ENCODE measurements at regions not wholly inside any gene's neighbourhood (a gene's known extent, or its start where the extent isn't known, plus 50 kb on each side); places are given as distances from the start of the nearest gene placed in this dataset.

DNA sequence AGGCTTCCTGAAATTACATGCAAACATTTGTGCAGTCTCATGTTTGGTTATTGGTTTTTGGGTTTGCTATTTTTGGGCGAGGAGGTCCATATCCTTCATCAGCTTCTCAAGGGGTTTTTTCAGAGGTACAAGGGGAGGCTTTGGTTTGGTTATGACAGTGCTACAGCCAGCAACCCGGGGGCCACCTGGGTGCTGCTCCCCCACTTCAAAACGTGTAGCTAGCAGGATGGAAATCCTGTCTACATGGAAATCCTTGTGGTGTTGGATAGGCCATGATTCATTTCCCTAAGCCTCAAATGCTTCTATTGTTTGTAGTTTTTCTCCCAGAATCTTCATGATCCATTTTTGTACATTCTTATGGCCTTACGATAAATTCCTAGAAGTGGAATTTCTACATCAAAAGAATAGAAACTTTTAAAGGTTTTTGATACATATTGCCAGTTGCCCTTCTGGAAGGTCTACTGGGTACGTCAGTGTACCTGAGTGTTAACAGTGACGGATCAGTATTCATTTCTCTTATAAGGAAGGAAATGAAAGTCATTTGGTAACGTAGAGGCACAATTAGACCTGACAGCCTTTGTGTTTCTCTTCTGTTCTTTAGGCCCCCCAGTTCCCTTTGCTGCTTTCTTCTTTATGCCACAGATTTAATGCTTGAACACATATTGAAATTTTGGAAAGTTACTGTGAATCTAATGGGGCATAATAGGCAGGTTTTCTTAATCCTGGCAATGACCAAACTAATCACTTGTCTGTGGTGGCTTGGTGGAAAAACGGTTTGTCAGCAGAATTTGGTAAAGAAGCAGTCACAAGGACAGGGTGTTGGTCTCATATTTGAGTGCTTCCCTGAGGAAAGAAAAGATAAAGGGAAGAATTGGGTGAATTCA lies 69.7 kb upstream of the ABL1 start:
- Histone ChIP-seq H3K36me3 (no peaks in the 10 kb centered on the region), H3K4me1 (peaks cover 28% of the 10 kb centered on the region), H3K4me3 (no peak overlapping the region), H3K27me3 (ENCODE audit: low read depth) (no peaks in the 10 kb centered on the region), H3K27ac (no peak overlapping the region), H3K9me3 (no peaks in the 10 kb centered on the region)
- intact Hi-C loops (cut with DNase I), result no loop called here
- TF ChIP-seq, protein P1, sequence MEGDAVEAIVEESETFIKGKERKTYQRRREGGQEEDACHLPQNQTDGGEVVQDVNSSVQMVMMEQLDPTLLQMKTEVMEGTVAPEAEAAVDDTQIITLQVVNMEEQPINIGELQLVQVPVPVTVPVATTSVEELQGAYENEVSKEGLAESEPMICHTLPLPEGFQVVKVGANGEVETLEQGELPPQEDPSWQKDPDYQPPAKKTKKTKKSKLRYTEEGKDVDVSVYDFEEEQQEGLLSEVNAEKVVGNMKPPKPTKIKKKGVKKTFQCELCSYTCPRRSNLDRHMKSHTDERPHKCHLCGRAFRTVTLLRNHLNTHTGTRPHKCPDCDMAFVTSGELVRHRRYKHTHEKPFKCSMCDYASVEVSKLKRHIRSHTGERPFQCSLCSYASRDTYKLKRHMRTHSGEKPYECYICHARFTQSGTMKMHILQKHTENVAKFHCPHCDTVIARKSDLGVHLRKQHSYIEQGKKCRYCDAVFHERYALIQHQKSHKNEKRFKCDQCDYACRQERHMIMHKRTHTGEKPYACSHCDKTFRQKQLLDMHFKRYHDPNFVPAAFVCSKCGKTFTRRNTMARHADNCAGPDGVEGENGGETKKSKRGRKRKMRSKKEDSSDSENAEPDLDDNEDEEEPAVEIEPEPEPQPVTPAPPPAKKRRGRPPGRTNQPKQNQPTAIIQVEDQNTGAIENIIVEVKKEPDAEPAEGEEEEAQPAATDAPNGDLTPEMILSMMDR (IDR thresholded peaks at IDR 0.05), result no peak
- ATAC-seq, result no peak
- DNase-seq, result no peak

DNA sequence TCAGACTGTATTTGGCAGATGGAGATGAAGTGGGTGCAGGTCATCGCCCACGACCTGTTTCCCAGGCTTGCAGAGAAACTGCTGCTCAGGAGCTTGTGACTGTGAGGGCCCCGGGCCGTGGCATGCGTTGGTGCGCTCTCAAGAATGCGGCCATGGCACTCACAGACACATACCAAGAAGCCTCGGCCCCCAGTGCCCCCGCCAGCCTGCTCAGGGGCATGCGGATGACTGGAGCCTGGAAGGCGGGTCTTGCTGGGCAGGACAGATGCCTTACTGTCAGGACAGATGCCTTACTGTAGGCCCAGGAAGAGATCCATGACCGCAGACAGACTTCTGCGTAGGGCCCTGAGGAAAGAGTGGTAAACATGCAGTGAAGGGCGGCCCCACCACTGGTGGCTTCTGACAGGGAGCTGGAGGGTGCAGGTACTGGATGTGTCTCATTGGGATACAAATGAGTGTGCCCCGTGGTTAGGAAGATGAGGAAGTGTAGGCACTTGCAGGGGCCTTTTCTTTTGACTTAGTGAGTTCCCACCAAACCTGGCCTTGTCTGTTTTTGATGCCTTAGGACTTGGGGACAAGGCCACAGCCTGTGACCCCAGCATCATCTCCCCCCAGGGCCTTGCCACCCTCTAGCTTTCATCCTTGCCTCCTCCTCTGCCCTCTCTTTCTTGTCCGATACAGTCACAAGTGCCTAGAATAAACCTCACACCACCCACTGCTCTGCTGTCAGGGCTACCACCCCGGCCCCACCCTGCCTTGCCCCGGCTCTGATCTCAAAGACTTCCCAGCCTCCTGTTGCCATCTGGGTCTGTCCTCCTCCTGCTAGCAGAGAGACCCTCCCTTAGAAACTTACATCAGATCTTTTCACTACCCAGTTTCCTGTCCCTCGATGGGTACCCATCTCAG lies 68.8 kb upstream of the ABL1 start:
- intact Hi-C loops (cut with DNase I), result no loop called here
- no peak overlapping the region for H3K27ac ChIP-seq
- peak; percentile 43 to 46 for ATAC-seq

DNA sequence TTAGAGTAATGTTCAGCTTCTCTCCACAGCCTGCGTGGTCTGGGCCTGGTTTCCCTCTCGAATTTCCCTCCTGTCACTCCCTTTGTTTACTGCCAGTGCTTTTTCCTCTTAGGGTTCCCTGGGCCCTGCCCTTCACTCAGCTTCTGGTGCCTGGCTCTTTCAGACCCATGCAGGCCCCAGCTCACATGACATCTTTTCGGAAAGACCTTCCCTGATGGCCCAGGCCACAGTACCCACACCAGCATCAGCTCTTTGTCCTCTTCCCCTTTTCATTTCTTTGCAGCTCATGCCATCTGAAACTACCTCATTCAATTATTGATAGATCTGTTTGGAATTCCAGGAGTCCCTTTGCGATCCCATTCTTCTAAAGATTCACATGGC lies 68.1 kb upstream of the ABL1 start:
- Histone ChIP-seq H3K4me3 (no peak overlapping the region), H3K27ac (no peak overlapping the region), H3K9me3 (no peaks in the 10 kb centered on the region), H3K27me3 (ENCODE audit: low read depth) (no peaks in the 10 kb centered on the region), H3K36me3 (no peaks in the 10 kb centered on the region), H3K4me1 (peaks cover 28% of the 10 kb centered on the region)
- TF ChIP-seq, protein P1 (IDR thresholded peaks at IDR 0.05), result no peak
- intact Hi-C loops (cut with DNase I), result no loop called here
- DNase-seq (no peak), ATAC-seq (peak in 1 of 2 donors; percentile 49)

More for the DNA sequence above, 68.8 kb upstream of the ABL1 start:
- no peaks in the 10 kb centered on the region for H3K27me3 ChIP-seq (ENCODE audit: low read depth)
- no peak for DNase-seq
- H3K36me3 ChIP-seq, result no peaks in the 10 kb centered on the region
- no peak overlapping the region for H3K4me3 ChIP-seq
- no peaks in the 10 kb centered on the region for H3K9me3 ChIP-seq
- peaks cover 28% of the 10 kb centered on the region for H3K4me1 ChIP-seq
- TF ChIP-seq, protein P1 (IDR thresholded peaks at IDR 0.05), result no peak

DNA sequence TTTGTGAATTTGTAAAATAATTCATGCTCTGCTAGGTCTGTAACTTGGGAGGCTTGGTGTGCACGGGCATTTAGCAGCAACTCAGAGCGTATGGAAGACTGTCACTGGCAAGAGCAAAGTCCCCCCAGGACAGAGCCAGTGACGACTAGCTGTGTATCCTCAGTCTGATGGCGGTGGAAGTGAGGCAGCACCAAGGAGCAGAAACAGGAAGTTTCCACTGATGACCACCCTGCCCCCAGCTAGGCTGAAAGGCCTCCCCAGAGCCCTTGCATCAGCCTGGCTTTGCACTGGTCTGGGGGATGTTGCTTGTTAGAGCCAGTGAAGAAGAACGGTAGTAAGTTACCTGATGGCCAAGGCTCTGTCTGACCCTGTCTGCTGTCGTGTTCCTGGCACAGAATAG lies 66.8 kb upstream of the ABL1 start:
- Histone ChIP-seq H3K36me3 (no peaks in the 10 kb centered on the region), H3K27me3 (ENCODE audit: low read depth) (no peaks in the 10 kb centered on the region), H3K9me3 (no peaks in the 10 kb centered on the region), H3K4me1 (peaks cover 28% of the 10 kb centered on the region), H3K27ac (no peak overlapping the region), H3K4me3 (no peak overlapping the region)
- intact Hi-C loops (cut with DNase I), result no loop called here
- TF ChIP-seq, protein P1 (IDR thresholded peaks at IDR 0.05), result no peak
- DNase-seq (no peak), ATAC-seq (peak in 1 of 2 donors; percentile 47)

DNA sequence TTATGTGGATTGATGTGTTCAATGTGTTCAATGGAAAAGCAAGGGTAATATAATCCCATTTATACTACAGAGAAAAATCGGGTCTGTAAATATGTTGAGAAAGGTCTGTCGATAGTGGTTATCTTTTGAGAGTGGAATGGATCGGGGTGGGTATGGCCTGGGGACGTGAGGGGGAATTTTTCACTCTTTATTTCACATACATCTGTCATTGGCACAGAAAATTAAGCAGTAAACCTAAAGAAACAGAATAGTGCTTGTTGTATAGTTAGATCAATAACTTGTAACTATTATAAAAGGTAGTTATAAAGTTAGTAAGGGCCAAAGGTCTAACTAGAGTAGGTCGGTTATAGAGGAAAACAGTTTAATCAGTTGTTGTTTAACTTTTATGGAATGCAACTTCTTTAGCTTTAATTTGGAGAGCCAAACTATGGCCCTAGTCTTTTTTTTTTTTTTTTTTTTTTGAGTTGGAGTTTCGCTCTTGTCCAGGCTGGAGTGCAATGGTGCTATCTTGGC lies 66.1 kb upstream of the ABL1 start:
- TF ChIP-seq, protein P1 (IDR thresholded peaks at IDR 0.05), result no peak
- no peak for ATAC-seq
- no peaks in the 10 kb centered on the region for H3K9me3 ChIP-seq
- no peaks in the 10 kb centered on the region for H3K27me3 ChIP-seq (ENCODE audit: low read depth)
- no peak overlapping the region for H3K4me3 ChIP-seq
- intact Hi-C loops (cut with DNase I), result no loop called here
- H3K27ac ChIP-seq, result no peak overlapping the region
- peaks cover 28% of the 10 kb centered on the region for H3K4me1 ChIP-seq
- H3K36me3 ChIP-seq, result no peaks in the 10 kb centered on the region
- no peak for DNase-seq
